HG02763 (cell line): ENCODE measurements at regions not wholly inside any gene's neighbourhood (a gene's known extent, or its start where the extent isn't known, plus 50 kb on each side); places are given as distances from the start of the nearest gene placed in this dataset.
"Not testable (repeated sequence)": the region's sequence is repeated elsewhere in the genome, so short reads cannot be mapped to it uniquely, and the experiment has no call there.

ENCODE experiments used
- ATAC-seq: cut with Tn5 transposase; IDR thresholded peaks from one replicate; pipeline ENCODE4 v1.9.1; 2021; ENCODE audit warnings: mild to moderate bottlenecking, moderate library complexity; ENCODE audit not compliant: unreplicated experiment

DNA sequence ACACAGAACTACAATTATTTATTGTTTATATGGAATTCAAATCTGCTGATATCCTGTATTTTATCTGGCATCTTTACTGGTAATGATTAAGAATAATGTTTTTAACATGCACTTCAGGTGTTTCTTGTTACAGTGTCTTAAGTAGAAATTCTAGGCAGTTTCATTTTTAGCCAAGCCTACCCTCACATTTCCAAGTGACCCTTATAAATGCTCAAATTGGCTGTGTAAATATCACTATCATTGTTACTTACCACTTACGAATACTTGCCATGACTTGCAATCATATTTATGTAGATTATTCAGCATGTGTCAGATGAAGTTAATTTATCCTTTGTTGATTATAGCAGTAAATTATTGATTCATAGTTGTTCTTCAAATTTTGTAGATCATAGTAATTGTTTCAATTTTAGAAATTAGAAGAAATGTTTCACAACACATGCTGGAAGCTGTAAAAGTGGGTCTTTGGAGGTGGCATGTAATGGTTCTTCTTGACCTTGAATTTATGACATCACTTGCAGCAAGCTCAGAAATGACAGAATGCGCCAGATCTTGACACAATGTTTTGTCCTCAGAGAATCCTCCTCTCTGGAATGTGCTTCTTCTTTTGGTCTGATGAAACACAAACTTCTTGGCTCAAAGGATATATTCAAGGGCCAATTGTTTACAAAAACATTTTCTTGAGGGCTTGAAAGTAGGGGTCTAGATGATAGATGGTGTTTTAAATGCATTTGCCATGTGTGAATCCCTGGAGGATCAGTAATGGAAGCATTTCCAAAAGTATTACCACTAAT, 471.8 kb downstream of the COL12A1 start:
- no peak for ATAC-seq

GRCh38 chr6:74731931-74732330, 473.9 kb downstream of the COL12A1 start:
- ATAC-seq, result no peak

DNA sequence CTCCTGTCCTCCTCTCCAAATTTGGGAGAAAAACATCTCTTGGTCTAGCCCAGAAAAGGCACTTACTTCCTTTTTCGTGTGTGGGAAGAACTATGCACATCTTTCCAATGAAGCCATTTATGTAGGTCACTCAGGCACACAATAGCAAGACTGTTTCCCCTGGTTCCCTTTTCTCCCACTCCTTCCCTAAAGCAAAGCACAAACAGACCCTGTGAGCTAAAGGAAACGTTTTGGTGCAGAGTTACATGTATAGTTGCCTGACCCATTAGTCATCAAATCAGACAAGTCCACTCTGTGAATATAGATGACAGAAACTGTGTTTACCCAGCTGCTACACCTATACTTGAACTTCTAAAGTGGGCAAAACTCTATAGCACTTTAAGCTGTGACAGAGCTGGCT, 474.6 kb downstream of the COL12A1 start:
- no peak for ATAC-seq

- ATAC-seq, result no peak
Measured at GRCh38 chr6:74720923-74721322, 484.9 kb downstream of the COL12A1 start.

DNA sequence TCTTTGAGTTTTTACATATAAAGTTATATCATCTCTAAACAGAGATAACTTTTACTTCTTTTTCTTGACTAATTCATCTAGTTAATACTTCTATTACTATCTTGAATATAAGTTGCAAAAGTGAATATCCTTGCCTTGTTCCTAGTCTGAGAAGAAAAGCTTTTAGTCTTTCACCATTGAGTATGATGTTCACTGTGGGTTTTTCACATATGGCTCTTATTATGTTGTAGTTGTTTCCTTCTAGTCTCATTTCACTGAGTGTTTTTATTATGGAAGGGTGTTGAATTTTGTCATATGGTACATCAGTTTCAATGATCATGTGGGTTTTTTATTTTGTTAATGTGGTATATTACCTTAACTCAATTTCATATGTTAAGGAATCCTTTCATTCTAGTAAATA, 488.3 kb downstream of the COL12A1 start:
- ATAC-seq, result no peak

DNA sequence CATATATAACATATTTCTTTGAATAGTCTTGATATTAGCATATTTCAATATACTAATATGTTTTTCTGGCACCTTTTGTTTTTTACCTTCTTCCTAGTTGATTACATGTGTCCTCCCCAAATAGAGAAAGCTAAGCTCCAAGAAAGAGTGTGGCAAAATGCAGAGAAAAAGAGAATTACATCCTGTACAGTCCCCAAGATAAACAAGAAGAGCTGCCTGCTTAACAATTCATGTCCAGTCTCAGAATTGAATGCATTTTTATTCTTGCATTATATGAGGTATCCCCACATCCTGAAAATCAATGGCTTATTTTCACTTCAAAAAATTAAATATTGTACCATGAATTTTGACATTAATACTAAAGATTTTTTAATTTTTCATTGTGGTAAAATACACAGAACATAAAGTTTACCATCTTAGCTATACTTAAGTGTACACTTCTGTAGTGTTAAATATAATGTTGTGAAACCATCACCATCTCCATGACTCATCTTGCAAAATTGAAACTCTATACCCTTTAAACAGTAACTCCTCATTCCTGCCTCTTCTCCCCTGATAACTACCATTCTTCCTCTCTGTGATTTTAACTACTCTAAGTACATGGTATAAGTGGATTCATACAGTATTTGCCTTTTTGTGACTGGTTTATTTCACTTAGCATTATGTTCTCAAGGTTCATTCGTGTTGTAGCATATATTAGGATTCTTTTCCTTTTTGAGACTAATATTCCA, 490.3 kb downstream of the COL12A1 start:
- no peak for ATAC-seq

DNA sequence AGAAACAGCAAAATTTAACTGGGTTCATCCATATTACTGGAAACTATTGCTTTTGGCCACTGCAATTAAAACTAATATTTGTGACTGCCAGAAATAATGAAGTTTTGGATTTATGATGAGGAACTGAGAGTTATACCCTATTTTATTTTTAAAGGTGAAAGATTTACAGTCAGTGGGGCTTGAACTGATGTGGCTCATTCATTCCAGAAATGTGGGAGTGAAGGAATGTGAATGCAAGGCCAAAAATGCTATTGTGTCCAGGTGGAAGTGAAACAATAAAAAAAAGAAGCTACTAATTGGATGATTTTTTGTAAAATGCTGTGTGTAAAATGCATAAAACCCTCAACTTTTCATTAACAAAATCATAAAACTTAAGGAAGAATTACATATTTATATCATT, 491.9 kb downstream of the COL12A1 start:
- no peak for ATAC-seq

DNA sequence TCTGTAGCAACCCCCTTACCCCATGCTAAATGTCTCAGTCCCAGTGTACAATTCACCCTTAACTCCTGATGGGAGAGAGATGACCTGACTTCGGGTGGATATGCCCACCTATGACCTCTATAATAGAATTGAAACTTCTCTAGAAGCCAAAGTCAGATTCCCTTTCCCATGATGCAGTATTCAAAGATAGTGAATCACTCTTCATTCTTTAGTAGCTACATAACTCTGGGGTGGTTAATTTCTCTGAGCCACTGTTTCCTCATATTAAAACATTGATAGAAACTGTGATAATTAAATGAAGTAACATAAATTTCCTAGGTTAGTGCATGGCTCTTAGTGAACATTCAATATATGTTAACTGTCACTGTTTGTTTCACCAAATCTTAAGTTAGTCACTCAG, 500.4 kb downstream of the COL12A1 start:
- ATAC-seq, result no peak

DNA sequence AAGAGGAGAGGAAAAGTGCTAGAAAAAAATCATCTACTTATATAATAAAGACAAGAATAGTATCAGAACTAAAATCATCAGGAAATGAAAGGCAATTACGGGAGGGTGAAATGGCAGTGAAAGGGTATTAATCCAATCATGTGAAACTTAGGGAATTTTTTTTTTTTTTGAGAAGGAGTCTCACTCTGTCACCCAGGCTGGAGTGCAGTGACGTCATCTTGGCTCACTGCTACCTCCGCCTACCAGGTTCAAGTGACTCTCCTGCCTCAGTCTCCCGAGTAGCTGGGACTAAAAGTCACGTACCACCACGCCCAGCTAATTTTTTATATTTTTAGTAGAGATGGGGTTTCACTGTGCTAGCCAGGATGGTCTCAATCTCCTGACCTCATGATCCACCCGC, 501.3 kb downstream of the COL12A1 start:
- ATAC-seq, result not testable (repeated sequence)

DNA sequence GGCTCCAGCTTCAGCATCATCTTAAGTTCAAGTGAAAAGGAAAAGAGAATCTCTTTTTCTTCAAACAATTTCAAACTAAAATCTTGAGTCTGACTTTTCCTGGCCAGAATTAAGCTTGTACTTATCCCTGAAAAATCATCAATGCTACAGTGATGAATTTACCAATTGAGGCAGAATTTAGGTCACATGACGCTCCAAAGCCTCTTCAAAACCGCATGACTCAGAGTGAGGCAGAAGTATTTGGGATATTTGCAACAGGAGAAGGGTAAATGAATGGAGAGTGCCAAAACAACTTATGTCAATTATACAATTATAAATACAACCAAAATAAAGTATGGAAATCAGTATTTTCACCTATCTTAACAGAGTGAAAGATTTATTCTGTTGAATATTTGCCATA, 515.5 kb downstream of the COL12A1 start:
- ATAC-seq, result no peak

DNA sequence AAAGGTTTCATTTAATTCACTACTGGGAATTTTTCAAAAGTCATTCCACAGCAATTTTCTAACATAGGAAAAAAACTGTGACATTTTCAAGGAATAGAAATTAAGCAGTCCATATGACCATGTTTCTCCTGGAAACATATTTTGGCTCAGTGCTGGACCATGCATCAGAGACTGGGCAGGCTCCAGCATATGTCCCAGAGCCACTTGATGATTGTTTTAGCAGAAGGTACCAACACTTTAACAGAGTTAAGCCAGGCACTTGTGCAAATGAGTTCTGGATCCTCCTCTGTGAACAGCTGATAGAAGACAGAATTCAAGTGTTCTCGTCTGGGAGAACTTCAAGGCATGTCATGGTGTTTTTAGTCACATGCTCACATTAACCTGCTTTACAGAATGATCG, 516.3 kb downstream of the COL12A1 start:
- no peak for ATAC-seq

DNA sequence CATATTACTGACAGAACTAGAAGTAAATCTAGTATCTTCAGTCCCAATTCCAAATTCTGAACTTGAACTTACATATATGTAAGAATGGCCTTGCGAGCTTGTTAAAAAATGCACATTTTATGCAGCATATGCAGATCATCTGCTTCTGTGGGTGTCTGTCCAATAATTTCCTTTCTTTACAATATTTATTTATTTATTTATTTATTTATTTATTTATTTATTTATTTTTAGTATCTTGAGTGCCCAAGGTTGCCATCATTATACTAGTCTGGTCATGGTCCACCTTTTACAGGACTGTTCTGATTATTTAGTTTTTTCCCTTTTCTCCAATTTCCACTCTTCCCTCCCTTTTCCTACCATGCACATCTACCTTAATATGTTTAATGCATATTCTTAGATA, 528.4 kb downstream of the COL12A1 start:
- ATAC-seq, result no peak

DNA sequence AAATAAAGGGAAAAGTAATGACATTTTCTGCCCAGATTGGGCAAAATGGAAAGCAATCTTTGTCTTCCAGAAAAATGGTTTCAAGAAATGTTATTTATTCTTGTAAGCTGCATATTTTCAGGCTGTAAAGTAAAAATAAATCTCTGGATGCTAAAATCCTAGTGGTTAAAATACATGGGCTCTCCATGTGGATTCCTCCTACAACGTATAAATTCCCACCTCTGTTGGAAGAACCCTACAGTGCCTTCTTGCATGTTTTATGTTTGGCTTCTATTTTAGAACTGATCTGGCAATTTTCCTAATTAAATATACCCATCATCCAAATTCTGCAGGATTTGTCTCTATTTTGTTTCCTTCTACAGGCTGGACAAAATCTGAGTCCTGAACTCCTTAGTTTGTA, 528.9 kb downstream of the COL12A1 start:
- ATAC-seq, result no peak

DNA sequence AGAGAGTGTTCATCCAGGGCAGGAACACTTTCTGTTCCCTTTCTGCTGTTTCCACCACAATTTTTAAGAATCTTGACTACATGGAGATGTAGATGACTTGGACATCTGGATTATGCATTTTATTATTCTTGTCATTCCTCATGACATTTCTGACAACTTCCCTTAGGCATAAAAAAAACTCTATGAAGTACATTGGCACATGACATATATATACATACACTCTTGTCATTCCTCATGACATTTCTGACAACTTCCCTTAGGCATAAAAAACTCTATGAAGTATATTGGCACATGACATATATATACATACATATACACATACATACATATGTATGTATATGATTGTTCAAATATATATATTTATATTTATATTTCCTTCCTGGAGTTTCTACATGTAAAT, 531.5 kb downstream of the COL12A1 start:
- ATAC-seq, result no peak

GRCh38 chr6:74671558-74672025, 534.3 kb downstream of the COL12A1 start:
- no peak for ATAC-seq

DNA sequence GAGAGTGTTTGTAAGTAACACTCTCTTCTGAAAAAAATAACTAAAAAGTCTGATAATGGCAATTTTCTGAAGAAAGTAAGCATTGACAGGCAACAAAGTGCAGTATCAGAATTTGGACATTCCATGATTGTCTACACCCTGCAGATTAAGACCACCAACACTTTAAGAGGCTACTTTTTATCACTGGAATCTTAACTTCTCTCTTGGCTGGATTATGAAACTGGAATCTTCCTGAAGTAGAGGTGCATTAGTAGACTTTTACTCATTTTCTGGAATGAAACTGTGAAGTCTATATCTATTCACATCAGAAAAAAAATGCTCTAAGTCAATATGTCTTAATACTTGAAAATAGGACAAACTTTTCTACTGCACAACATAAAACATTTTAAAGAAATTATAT, 547.5 kb downstream of the COL12A1 start:
- no peak for ATAC-seq

DNA sequence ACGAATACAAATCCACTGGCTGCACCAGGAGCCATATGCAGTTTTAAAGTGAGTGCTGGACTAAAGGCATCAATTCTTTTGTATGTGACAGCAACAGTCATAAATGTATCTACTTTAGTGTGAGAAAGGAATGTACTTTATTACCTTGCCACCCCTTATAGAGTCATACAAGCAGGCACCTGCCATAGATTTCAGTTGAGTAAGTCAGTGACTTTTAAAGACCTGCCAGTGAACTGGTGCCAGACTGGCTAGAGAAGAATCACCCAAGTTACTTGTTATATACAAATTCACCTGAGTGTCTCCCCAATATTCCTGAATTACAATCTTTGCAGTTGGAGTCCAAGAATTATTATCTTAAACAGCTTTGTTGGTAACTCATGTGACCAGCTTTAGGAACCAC, 547.9 kb downstream of the COL12A1 start:
- no peak for ATAC-seq

GRCh38 chr6:74657011-74657410, 548.8 kb downstream of the COL12A1 start:
- ATAC-seq, result no peak

GRCh38 chr6:74656453-74656852, 549.4 kb downstream of the COL12A1 start:
- no peak for ATAC-seq

- no peak for ATAC-seq
Measured at GRCh38 chr6:74654296-74654695, 551.6 kb downstream of the COL12A1 start.

- ATAC-seq, result no peak
Measured at GRCh38 chr6:74651948-74652842, 553.7 kb downstream of the COL12A1 start.
